ENCODE measurements at regions not wholly inside any gene's neighbourhood (a gene's known extent, or its start where the extent isn't known, plus 50 kb on each side); places are given as distances from the start of the nearest gene placed in this dataset.

- no peak for TF ChIP-seq ZNF462 (CRISPR knock-in tag; IDR thresholded peaks at IDR 0.05)
- TF ChIP-seq EZH2 (IDR thresholded peaks at IDR 0.05; ENCODE audit: low read depth, unreplicated experiment): no peak
- TF ChIP-seq ZNF331 (CRISPR knock-in tag; IDR thresholded peaks at IDR 0.05; ENCODE audit: low read depth): no peak
- no peak for TF ChIP-seq ETS1 (IDR thresholded peaks at IDR 0.05)
- TF ChIP-seq ZNF114 (CRISPR knock-in tag; IDR thresholded peaks at IDR 0.05): no peak
- no peak for TF ChIP-seq EZH2phosphoT487 (IDR thresholded peaks at IDR 0.05; ENCODE audit: unreplicated experiment)
These were observed 1123.8 kb upstream of the CDH6 start (continued) for GRCh38 chr5:30069441-30070263.

DNA sequence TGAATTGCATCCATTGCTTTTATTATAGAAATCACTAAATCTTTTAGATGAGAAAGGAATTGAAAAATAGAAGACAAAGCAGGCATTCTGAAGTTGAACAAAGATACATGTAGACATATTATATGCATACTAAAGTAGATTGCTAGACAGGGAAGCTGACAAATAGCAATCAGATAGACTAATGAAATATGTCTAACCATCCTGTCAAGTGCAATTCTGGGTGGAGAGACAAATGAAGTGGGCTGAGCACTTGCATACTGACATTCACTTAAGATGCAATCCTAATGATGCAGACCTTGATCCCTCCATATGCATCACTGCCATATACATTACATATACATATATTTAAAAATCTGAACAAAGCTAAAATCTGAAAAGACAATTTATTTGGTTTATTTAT lies 1130.0 kb upstream of the CDH6 start:
- H3K27me3 ChIP-seq (ENCODE audit: insufficient read depth): no peaks in the 10 kb centered on the region
- Mint-ChIP-seq H3K4me3 (no peak overlapping the region), H3K9me3 (no peaks in the 10 kb centered on the region), H3K4me1 (no peaks in the 10 kb centered on the region), H3K27ac (no peak overlapping the region), H3K36me3 (ENCODE audit: low read depth) (no peaks in the 10 kb centered on the region), H3K27me3 (ENCODE audit: insufficient read depth, low read depth, poor library complexity) (no peaks in the 10 kb centered on the region)
- H3F3A ChIP-seq (replicated peaks; ENCODE audit: low read depth): no peaks in the 10 kb centered on the region
- no peak overlapping the region for H3K4me2 ChIP-seq
- no peaks in the 10 kb centered on the region for H4K20me1 ChIP-seq (replicated peaks; ENCODE audit: insufficient read depth)
- no peak overlapping the region for H3K4me3 ChIP-seq
- no peaks in the 10 kb centered on the region for H3K9me2 ChIP-seq (ENCODE audit: insufficient read depth)
- H3K4me1 ChIP-seq (ENCODE audit: insufficient read depth): no peaks in the 10 kb centered on the region
- no peaks in the 10 kb centered on the region for H3K36me3 ChIP-seq (ENCODE audit: insufficient read depth)
- H2AFZ ChIP-seq: no peak overlapping the region
- ATAC-seq: no peak
- no peaks in the 10 kb centered on the region for H3K79me2 ChIP-seq (replicated peaks; ENCODE audit: insufficient read depth)
- H3K27ac ChIP-seq (ENCODE audit: low read depth): no peak overlapping the region
- DNase-seq (ENCODE audit: low spot score): no peak
- TF ChIP-seq EZH2phosphoT487 (IDR thresholded peaks at IDR 0.05; ENCODE audit: unreplicated experiment) (no peak), EZH2 (IDR thresholded peaks at IDR 0.05; ENCODE audit: low read depth, unreplicated experiment) (no peak), CTCF (conservative IDR thresholded peaks at IDR 0.05; ENCODE audit: low read depth in 2 of 2) (no peak), POLR2AphosphoS5 (IDR thresholded peaks at IDR 0.05; ENCODE audit: low read depth) (no peak), REST (IDR thresholded peaks at IDR 0.05; ENCODE audit: unreplicated experiment) (no peak), STAT1 (IDR thresholded peaks at IDR 0.05; ENCODE audit: unreplicated experiment) (no peak), NANOG (IDR thresholded peaks at IDR 0.05; ENCODE audit: borderline replicate concordance) (no peak)

Data from GM23338 (cell line).